Muscle layer of duodenum (tissue), 2 donors: ENCODE measurements at regions not wholly inside any gene's neighbourhood (a gene's known extent, or its start where the extent isn't known, plus 50 kb on each side); places are given as distances from the start of the nearest gene placed in this dataset.

Experiments used
- H3K27ac ChIP-seq: one replicate; pipeline ENCODE4 v1.7.0; 2013; ENCODE audit warnings: mild to moderate bottlenecking, low read length
- H3K27me3 ChIP-seq: one replicate; pipeline ENCODE4 v1.7.0; 2013; ENCODE audit warnings: low read depth, mild to moderate bottlenecking, control low read depth, low read length
- H3K36me3 ChIP-seq, 2 donors: one replicate each; pipeline ENCODE4 v1.7.0; 2013; ENCODE audit warnings: low read length in 2 of 2, control low read depth in 1 of 2, mild to moderate bottlenecking in 1 of 2; ENCODE audit not compliant: insufficient read depth in 2 of 2, control insufficient read depth in 1 of 2
- H3K4me1 ChIP-seq, 2 donors: one replicate each; pipeline ENCODE4 v1.7.0; 2013; ENCODE audit warnings: low read length in 2 of 2, mild to moderate bottlenecking in 2 of 2, control low read depth in 1 of 2, moderate library complexity in 1 of 2; ENCODE audit not compliant: insufficient read depth in 2 of 2, control insufficient read depth in 1 of 2
- H3K4me3 ChIP-seq, 2 donors: one replicate each; pipeline ENCODE4 v1.7.0; 2013; ENCODE audit warnings: low read length in 2 of 2, low read depth in 1 of 2, mild to moderate bottlenecking in 1 of 2
- H3K9me3 ChIP-seq, 2 donors: one replicate each; pipeline ENCODE4 v1.7.0; 2013; ENCODE audit warnings: low read length in 2 of 2, control low read depth in 1 of 2, mild to moderate bottlenecking in 1 of 2; ENCODE audit not compliant: control insufficient read depth in 1 of 2
- donor health status: healthy.

DNA sequence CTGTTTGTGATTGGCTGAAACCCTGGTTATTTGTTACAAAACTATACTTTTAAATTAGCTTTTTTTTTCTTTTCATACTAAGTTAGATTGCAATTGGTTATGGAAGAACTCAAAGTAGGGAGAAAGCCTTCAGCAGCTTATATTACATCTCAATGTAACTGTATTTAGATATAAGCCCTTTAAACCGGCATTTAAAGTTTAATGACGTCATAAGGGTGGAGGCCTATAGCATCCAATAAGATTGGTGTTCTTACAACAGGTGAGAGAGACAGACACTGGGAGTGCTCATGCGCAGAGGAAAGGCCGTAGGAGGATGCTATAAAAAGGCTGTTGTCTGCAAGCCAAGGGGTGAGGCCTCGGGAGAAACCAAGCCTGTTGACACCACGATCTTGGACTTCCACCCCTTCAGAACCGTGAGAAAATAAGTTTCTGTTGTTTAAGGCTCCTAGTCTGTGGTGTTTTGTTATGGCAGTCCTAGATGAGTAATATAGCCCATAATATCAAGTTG, 1198.8 kb upstream of the SPRY2 start:
- Histone ChIP-seq H3K36me3 (no peaks in the 10 kb centered on the region), H3K27ac (no peak overlapping the region), H3K27me3 (no peaks in the 10 kb centered on the region), H3K4me1 (no peaks in the 10 kb centered on the region), H3K4me3 (no peak overlapping the region), H3K9me3 (no peaks in the 10 kb centered on the region)

DNA sequence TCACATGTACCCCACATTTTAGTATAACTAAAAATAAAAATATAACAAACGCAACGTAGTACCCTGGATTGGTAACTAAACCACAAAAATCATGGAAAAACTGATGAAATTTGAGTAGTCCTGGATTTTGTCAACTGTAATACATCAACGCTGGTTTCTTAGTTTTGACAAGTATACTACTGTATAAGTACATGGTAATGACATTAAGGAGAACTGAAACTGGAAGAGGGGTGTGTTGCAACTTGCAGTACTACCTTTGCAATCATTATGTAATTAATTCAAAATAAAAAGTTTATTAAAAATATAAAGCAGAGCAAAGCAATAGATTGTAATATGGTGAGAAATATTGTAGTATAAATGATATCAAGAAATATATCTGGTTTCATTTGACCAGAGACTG, 1158.0 kb upstream of the SPRY2 start:
- no peaks in the 10 kb centered on the region for H3K9me3 ChIP-seq
- no peaks in the 10 kb centered on the region for H3K4me1 ChIP-seq
- no peaks in the 10 kb centered on the region for H3K36me3 ChIP-seq
- no peak overlapping the region for H3K4me3 ChIP-seq
- no peak overlapping the region for H3K27ac ChIP-seq
- H3K27me3 ChIP-seq, result no peaks in the 10 kb centered on the region

DNA sequence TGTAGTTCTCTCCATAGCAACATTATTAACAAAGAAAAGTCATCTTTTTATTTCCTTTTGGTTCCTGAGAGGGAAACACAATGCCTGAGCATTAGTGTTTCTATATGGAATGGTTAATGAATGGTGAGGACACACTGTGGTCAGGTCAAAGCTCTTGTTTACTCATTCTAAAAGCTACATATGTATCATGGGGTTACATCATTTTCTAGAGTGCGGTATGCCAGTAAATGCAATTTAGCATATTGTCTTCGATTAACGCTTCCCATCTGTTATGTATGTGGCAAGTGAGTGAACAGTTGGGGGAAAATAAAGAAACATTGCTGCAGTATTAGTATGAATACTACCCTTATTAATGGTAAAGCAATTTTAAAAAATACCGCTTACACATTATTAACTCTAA, 1152.2 kb upstream of the SPRY2 start:
- no peaks in the 10 kb centered on the region for H3K9me3 ChIP-seq
- H3K27ac ChIP-seq, result no peak overlapping the region
- H3K4me3 ChIP-seq, result no peak overlapping the region
- no peaks in the 10 kb centered on the region for H3K4me1 ChIP-seq
- H3K36me3 ChIP-seq, result no peaks in the 10 kb centered on the region
- H3K27me3 ChIP-seq, result no peaks in the 10 kb centered on the region

DNA sequence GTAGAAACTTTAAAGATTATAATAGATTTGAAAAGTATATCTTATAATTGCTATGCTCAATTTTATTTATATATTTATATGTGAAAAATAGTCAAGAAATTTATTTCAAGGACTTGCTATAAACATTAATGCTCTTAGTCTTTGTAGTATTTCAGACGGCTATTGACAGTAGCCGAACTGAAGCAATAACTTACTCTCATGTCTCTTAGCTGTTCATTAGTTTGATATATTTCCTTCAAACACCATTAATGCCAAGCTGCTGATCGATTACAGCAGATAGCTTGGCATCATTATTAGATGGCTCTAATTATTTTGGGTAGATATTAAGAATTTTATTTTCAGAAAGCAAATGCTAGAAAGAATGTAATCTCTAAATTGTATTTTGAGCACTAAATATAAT, 1151.5 kb upstream of the SPRY2 start:
- Histone ChIP-seq H3K4me1 (no peaks in the 10 kb centered on the region), H3K27me3 (no peaks in the 10 kb centered on the region), H3K9me3 (no peaks in the 10 kb centered on the region), H3K36me3 (no peaks in the 10 kb centered on the region), H3K27ac (no peak overlapping the region), H3K4me3 (no peak overlapping the region)

DNA sequence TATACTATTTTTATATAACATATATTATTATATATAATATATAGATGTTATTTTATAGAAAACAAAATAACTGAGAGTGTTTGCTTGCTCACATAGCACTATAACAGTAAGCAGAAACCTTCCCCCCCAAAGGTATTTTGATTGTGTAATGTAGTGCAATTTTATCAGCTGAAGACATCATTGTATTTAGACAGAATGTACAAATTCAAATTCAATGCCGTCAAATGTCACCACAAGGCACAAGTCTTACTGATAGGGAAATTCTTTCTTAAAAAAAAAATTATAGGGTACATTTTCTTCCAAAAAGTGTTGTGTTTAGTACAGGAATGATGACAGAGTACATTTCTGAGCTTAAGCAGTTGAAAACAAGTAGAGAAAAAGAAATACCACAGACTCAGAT, 1147.1 kb upstream of the SPRY2 start:
- no peak overlapping the region for H3K4me3 ChIP-seq
- no peaks in the 10 kb centered on the region for H3K36me3 ChIP-seq
- H3K4me1 ChIP-seq, result no peaks in the 10 kb centered on the region
- no peaks in the 10 kb centered on the region for H3K27me3 ChIP-seq
- no peak overlapping the region for H3K27ac ChIP-seq
- H3K9me3 ChIP-seq, result no peaks in the 10 kb centered on the region

DNA sequence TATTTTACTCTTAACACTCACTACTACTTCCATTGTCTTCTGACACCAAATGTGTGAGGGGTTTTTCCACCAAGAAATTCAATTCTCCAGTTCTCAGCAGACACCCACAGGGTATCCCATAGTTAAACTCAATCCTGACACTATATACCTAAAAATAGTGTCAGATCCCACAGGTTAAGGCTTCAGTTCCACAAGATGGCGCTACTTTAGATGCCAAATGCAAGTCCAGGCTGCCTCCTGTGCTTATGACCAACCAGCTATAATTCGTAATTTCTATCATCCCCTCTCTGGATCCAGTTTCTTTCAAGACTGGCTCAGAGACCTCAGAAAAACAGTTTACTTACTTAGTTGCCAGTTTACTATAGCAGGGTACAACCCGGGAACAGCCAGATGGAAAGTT, 1146.2 kb upstream of the SPRY2 start:
- no peaks in the 10 kb centered on the region for H3K36me3 ChIP-seq
- no peaks in the 10 kb centered on the region for H3K9me3 ChIP-seq
- H3K4me3 ChIP-seq, result no peak overlapping the region
- H3K27me3 ChIP-seq, result no peaks in the 10 kb centered on the region
- H3K4me1 ChIP-seq, result no peaks in the 10 kb centered on the region
- no peak overlapping the region for H3K27ac ChIP-seq

DNA sequence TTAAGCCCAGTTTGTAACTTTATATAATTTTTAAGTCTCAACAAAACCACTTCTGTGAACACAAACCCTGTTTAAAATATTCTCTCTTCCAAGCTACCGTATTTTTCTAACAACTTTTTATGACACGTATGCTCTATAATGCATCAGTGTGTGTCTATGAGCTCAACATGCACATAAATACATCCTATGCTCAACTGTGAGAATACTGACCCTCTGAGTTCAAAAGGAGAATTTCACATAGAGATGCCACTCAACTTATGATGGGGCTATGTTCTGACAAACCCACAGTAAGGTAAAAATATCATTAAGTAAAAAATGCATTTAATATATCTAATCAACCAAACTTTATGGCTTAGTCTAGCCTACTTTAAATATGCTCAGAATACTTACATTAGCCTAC, 1139.7 kb upstream of the SPRY2 start:
- H3K4me3 ChIP-seq, result no peak overlapping the region

DNA sequence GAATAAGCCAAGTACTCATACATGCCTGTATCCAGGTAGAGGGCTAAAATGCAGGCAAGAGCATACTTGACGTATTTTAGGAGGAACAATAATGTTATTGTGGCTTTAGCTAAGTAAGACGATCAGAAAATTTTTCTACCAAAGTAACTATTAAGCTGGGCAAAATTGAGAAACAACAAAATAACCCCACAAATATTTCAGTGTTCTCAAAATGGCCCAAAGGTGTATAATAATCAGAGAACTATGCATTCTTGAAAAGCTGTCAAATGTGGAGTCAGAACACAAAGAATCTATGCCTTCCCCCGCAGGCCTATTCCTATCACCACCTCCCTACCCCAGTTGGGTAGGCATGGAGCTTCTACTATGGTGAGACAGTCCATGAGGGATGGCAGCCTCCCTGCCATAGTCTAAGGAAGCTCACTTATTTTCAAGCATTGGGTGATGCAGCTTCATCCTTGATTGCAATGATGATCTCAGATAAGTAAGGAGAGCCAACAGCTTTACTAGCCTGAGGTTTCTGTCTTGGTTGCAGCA, 1132.5 kb upstream of the SPRY2 start:
- Histone ChIP-seq H3K4me1 (no peaks in the 10 kb centered on the region), H3K4me3 (no peak overlapping the region), H3K27ac (no peak overlapping the region), H3K27me3 (no peaks in the 10 kb centered on the region), H3K9me3 (peaks cover 0 to 4% of the 10 kb centered on the region in 2 donors), H3K36me3 (no peaks in the 10 kb centered on the region)

More for the DNA sequence above, 1139.7 kb upstream of the SPRY2 start:
- Histone ChIP-seq H3K27ac (no peak overlapping the region), H3K9me3 (no peaks in the 10 kb centered on the region), H3K36me3 (no peaks in the 10 kb centered on the region), H3K27me3 (no peaks in the 10 kb centered on the region), H3K4me1 (no peaks in the 10 kb centered on the region)

DNA sequence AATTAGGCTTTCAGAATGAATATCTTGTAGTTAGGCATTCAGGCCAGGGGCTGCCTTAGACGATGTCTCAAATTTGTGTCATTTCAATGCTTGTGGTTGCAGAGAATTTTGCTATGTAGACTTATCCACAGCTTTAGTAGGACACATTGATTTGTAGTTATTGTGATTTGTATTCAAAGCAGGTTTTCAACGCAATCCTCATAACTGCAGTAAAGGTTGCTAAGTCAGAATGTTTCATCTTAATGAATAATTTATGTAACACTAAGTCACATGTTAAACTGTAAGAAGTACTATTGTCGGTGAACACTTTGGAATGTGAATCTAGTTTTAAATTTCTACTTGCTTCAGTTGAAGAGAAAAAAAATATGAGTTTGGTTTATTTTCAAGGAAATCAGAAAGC, 1117.2 kb upstream of the SPRY2 start:
- no peaks in the 10 kb centered on the region for H3K27me3 ChIP-seq
- H3K36me3 ChIP-seq, result no peaks in the 10 kb centered on the region
- H3K4me3 ChIP-seq, result no peak overlapping the region
- H3K4me1 ChIP-seq, result no peaks in the 10 kb centered on the region
- no peak overlapping the region for H3K27ac ChIP-seq
- H3K9me3 ChIP-seq, result no peaks in the 10 kb centered on the region

DNA sequence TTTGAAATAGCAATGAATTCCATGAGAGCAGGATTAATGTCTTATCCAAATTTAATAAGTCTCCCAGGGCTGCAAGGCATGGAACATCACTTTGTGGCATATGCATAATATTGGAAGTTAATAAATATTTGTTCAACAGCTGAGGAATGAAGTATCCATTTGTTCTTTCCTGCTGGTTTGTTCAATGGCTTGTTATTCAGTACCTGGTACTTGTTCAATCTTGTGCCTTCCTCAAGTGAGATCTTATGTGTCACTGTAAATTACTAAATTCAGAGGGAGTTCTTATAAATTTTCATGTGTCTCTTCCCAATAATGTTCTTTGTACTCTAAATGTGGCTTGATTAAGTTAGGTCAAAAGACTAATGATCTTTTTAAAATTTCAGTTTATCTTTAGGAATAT, 1105.5 kb upstream of the SPRY2 start:
- no peaks in the 10 kb centered on the region for H3K27me3 ChIP-seq
- H3K4me1 ChIP-seq, result no peaks in the 10 kb centered on the region
- H3K4me3 ChIP-seq, result no peak overlapping the region
- no peaks in the 10 kb centered on the region for H3K36me3 ChIP-seq
- no peaks in the 10 kb centered on the region for H3K9me3 ChIP-seq
- no peak overlapping the region for H3K27ac ChIP-seq

DNA sequence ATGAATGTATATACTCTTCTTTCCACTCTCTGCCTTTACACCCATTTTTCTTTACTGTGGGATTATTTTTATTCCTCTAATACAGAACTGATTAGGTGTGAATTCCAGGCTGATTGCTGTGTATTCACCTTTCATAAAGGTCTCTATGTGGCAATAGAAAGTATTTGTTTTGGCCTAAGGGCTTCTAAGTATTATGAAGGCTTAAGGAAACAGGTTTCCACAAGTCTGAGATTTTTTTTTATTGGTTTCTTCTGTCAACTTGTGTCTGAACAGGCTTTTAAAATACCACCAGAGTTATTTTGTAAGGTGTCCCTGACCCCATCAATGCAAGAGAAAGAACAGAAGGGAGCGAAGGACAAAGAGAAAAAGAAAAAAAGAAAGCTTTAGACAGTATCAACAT, 1102.0 kb upstream of the SPRY2 start:
- Histone ChIP-seq H3K9me3 (no peaks in the 10 kb centered on the region), H3K4me3 (no peak overlapping the region), H3K4me1 (no peaks in the 10 kb centered on the region), H3K36me3 (no peaks in the 10 kb centered on the region), H3K27me3 (no peaks in the 10 kb centered on the region), H3K27ac (no peak overlapping the region)

DNA sequence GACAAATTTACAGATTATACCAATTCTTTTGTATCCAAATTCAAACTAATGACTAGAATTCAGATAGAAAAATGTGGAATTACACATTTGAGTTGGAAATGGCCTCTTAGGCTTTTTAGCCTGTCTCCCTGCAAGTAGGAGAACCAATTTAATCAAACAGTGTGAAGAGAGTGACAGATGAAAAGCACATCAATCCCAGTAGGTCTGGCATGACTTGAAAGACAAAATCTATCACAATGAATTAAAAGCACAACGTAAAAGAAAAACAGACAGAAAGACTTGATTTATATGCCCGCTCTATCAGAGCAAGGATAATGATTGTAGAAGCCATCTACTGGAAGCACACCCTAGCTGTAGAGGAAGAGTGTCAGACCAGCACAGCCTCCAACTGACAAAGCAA, 1084.4 kb upstream of the SPRY2 start:
- H3K27me3 ChIP-seq, result no peaks in the 10 kb centered on the region
- no peak overlapping the region for H3K4me3 ChIP-seq
- H3K36me3 ChIP-seq, result no peaks in the 10 kb centered on the region
- no peaks in the 10 kb centered on the region for H3K4me1 ChIP-seq
- H3K9me3 ChIP-seq, result no peaks in the 10 kb centered on the region
- H3K27ac ChIP-seq, result no peak overlapping the region
